HG02938 (cell line): ENCODE measurements at regions not wholly inside any gene's neighbourhood (a gene's known extent, or its start where the extent isn't known, plus 50 kb on each side); places are given as distances from the start of the nearest gene placed in this dataset.

Experiments used
- ATAC-seq: cut with Tn5 transposase; IDR thresholded peaks from one replicate; pipeline ENCODE4 v1.9.1; 2021; ENCODE audit warnings: mild to moderate bottlenecking, moderate library complexity; ENCODE audit not compliant: unreplicated experiment

DNA sequence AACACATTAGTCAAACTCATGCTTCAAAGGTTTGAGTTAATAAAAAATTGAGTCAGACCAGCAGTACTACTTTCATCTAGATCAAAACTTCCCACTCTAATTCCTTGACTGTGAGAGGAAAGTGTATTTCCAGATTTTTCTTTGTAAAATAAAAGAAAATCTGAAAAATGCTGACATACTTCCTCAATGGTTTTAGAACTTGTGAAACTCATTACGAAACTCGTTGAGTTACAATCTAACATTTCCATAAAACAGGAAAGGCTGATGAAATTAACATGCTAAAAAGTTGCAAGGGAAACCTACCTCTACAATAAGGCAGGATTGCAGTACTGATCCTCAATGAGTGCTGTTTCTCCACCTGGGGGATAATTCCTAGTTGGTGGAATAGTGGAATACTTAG lies 217.8 kb upstream of the HCCS start:
- no peak for ATAC-seq

DNA sequence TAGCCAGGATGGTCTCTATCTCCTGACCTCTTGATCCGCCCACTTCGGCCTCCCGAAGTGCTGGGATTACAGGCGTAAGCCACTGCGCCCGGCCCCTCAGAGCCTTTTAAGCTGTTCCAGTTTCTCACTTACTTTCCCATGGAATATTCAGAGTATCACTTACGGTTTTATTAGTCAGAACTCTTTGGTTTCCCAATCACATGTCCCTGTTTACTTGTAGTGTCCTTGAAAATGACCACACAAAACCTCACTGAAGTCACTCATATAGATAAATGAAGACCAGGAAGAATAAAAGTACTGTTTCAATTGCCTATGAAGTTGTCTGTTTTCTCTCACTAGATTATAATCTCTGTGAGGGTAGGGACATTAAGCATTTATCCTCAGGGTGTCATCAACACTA lies 217.2 kb upstream of the HCCS start:
- no peak for ATAC-seq

DNA sequence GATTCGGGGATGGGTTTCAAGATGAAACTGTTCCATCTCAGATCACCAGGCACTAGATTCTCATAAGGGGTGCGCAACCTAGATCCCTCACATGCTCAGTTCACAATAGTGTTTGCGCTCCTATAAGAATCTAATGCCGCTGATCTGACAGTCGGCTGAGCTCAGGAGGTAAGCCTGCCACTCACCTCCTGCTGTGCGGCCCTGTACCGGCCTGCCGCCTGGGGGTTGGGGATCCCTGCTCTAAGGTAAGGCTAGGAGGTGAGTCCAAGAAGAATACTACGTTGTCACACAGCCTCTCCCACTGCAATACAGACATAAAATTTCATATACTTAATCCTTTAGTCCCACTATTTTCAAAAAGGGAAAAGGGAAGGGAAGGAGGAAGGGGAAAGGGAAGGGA lies 213.4 kb upstream of the HCCS start:
- ATAC-seq: no peak

DNA sequence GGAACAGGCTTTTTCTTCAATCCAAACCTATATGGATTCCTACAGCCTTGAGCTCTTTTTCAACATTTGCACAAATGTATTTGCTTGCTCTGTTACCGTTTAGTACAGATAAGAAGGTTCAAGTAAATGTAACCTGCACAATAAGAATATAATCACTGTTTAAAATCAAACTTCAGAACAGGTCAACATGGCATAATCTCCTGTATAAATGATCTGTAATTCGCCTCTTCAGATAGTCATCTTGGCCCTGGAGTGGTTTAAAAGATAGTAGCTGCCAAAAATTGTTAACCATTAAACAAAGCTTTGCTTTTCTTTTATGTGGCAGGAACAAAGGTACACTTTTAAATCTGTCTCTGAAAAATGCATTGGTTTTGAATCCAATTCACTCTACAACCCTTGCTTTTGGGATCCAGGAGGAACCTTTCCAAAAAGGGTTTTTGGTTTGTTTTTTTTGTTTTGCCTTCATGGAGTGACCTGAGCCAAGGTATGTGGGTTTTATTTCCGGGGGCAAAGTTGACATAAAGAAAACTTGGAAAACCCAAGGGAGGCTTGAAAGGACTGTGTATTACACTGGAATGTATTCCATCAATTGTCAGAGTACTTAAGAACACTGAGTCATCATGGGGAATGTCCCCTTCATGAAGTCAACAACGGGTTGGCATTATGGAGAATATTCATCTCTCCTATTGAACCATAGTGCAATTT lies 210.4 kb upstream of the HCCS start:
- ATAC-seq: no peak

DNA sequence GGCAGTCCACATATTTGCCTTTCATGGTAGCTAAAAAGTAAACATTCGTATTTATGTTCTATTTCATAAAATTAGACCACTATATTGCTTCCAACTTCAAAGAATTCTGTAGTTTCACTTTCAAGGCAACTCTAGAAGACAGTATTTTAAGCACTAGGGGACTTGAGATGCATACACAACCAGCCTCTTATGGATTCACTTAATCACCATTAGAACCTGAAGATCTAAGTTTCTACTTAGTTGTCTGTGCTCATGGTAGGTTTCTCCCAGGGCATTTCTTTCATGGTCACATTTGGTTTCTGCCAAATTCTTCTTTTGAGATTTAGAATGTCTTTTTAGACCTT lies 209.9 kb upstream of the HCCS start:
- no peak for ATAC-seq

DNA sequence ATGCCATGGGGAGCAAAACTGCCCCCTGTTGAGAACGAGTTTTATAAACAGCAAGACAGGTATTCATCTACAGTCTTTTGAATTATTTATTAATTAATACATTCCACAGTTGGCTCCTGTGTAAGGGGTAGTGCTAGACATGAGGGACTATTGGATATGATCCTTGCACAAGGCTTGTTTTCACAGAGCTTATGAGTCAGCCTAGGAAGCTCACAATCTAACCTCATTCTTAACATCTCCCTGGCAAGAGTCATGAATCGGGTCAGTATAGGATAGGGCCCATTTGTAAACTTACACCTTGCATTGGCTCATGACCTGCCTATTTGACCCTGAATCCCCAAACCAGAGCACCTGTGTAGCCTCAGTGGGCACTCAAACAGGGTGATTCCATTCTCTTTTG lies 209.1 kb upstream of the HCCS start:
- ATAC-seq: no peak

DNA sequence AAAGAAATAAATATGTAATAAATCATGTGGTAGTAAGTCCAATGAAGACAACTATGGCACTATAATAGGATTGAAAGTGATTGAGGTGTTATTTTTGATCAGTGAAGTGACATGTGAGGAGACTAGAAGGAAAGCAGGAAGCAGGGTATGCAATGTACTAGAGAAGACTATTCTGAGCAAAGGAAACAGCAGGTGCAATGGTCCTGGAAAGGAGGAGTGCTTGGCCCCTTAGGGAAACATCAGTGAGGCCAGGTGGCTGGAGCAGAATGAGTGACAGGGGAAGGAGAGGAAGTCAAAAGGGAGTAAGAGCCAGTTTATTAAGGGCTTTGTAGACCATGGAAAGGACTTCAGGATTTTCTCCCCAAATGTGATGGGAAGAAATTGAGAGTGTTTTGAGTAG lies 207.6 kb upstream of the HCCS start:
- no peak for ATAC-seq

DNA sequence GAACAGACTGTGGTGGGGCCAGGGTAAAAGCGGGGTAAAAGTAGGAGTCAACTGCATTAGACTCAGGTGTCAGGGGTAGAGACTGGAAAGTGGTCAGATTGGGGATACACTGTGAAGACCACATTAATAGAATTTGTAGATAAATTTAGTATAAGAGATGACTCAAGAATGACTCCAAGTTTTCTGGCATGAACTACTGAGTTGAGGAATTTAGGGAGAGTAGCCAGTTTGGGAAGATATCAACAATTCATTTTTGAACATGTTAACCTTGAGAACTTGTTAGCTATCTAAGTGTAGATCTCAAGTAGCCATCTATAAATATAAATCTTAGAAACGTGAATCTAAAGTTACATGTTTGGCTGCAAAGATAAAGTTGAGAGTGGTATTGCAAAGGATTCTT lies 206.9 kb upstream of the HCCS start:
- ATAC-seq: no peak

DNA sequence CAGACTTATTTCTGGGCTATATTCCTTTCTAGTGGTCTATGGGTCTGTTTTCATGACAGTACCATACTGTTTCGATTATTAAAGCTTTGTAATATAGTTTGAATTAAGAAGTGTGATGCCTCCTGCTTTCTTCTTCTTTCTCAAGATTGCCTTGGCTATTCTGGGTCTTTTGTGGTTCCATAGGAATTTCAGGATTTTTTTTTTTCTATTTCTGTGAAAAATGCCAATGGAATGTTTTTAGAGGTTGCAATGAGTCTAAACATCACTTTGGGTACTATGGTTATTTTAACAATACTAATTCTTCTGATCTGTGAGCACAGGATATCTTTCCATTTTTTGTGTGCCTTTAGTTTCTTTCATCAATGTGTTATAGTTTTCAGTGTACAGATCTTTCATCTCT lies 204.3 kb upstream of the HCCS start:
- ATAC-seq: no peak

DNA sequence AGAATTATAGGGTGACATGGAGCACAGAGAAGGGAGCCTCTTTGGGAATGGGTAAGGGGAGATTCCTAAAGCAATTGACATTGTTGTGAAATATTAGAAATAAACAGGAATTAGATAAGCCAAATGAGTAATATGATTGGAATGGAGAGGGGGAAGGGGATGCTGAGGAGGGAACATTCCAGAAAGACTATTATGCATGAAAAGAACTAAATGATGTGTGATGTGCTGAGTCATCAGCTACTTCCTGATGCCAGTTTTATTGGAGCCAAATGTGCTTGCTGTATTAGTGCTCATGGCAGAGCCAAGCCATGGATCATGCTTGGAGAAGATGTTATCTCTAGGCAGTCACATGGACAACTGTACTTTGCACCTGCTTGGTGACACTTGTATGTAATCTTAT lies 189.0 kb upstream of the HCCS start:
- ATAC-seq: no peak

DNA sequence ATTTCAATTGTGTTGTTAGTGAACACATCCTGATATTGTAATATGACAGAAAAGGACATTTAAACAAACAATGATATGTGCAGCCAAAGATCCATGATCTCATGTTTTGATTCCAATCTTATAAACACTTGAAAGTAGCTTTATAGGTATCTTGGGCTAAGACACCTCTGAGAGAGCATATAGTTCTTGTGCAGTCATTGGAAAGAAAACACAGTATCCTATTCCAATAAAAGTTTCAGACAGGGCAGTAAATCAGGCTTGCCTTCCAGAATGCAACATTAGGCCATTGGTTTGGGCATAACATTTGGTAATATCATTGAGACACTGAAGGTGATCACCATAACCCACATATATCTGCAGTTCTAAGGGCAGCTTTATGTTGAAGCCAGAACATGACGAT lies 188.3 kb upstream of the HCCS start:
- no peak for ATAC-seq

DNA sequence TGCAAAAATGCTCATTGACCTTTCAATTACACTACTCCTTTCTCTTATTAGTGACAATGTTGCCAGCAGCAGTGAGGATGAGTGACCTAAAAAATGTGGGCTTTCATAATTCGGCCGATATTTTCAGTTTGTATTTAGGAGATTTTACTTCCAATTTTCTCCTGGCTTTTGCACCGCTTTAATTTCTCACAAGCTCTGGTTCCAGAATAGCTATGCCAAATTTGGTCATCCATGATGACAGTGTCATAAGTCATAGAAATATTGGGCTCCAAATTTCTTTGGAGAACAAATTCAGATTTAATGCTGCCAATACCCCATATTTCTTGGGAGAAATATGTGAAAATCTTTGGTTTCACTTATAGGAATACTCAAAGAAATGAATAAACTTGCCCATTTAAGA lies 187.7 kb upstream of the HCCS start:
- no peak for ATAC-seq

DNA sequence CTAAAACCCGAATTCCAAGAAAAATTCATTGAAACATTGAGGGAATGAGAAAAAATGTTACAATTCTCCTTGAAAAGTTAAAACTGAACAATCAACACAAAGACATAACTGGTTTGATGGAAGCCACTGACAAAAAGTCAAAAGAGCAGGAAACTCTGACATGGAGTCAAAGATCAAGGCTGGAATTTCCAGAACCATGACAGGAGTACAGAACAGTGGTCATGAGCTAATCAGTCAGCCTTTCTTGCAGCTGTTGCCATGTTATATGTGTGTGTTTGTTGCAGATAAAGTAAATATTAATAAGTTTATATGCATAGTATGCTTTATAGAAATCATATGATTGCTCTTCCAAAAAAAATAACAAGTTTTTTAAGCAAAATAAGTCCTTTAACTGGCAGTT lies 184.7 kb upstream of the HCCS start:
- no peak for ATAC-seq

DNA sequence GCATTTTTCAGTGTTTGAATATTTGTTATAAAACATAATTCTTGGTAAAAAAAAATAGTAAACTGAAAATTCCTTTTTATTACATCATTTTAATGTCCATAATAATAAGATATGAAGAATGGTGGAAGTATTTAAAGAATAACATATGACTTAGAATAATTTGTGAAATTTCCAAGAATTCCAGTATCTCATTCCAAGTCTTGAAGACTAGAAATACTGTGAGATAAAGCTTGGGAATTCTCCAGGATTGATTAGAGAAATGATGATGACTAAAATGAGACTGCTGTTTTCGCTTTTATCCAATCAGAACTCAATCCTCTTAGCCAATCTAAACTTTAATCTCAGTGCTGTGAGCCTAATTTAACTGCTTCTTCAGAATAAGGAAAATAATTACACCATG lies 184.2 kb upstream of the HCCS start:
- ATAC-seq: no peak

DNA sequence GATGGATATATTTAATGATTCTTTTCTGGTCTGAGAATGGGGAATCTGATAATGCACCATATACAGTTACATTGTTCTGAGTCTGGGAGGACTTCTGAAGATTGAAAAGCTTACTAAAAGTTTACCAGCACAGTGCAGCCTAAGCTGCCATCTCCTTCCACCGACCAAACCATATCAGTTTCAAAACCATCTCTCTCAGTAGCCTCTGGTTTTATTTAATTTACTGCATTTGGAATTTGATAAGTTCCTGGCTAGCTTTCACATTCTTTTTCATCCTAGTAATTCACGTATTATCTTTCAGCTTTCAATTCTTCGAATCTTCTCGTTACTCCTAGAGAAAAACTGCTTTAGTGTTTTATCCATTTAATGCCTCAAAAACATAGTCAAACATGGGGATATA lies 181.4 kb upstream of the HCCS start:
- no peak for ATAC-seq

DNA sequence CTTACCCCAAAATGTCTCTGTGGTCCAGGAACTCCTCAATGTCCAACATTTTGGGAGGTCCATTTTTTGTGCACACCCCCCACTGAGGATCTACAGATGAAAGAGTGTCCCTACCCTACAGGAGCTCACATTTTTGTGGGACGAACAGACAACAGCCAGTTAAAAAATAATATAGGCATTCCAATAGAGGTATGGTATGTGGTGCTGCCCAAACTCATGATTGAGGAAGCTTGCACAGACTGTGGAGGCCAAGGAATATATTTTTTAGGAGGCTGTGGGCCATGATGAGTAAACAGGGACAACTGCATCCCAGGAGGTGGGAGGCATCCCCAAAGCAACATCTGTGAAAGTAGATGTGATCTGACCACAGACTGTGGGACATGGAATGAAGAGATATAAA lies 181.0 kb upstream of the HCCS start:
- ATAC-seq: no peak

DNA sequence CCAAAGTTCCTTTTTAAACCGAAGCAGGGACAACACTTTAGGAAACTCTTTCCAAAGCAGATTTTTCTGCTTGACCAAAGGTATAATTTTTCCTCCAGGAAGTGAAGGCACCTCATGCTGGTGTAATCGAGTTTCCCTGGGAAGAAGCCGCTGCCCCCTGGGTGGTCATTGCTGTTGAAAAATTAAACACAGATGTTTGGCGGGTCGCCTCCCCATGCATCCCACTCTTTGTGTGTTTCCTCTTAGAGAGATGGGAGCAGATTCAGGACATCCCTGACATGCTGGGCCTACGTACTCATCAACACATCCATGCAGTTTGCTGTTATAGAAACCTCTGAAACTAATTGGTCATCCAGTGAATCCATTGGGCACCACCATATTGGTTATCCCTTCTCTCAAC lies 179.2 kb upstream of the HCCS start:
- ATAC-seq: no peak

DNA sequence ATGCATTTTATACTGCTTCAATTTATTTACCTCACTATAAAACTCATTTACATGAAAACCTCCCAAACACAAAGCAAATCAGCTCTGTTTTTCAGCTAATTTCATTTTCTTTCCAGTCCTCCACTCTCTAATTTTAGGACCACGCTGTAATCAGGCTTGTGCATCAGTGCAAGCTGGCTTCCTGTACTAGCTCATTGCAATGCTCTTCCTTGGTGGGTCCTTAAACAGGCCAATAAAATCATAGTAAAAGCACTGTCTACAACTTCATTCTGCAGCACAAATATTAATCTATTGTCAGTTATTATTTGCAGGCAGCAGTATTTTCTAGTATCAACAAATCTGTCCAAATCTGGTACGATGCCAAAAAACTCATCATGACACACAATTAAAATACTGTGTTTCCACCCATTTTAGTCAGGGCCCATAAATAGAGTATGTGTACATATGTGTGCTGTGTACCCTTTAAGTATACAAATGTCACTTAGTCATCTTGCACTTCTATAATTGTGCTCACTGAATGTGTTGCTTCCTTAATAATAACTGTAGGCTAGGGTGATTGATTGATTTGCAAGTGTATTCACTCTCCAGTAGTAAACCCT lies 178.2 kb upstream of the HCCS start:
- ATAC-seq: no peak

DNA sequence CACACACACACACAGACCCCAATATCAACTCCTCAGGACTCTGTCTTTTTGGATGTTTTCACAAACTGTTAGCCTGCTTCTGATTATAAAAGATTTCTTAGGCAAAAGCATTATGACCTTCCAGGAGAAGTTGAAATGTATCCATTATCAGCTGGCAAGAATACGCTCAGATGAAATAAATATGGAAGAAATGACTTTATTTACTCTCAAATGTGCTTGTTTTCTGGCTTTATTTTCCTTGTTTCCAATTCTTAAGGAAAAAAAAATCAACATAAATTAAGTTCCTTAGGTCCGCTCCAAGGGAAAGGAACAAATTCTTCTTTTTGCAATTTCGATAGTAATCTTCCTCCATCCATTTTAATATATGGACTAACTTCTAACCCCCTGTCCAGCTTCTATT lies 175.6 kb upstream of the HCCS start:
- no peak for ATAC-seq

DNA sequence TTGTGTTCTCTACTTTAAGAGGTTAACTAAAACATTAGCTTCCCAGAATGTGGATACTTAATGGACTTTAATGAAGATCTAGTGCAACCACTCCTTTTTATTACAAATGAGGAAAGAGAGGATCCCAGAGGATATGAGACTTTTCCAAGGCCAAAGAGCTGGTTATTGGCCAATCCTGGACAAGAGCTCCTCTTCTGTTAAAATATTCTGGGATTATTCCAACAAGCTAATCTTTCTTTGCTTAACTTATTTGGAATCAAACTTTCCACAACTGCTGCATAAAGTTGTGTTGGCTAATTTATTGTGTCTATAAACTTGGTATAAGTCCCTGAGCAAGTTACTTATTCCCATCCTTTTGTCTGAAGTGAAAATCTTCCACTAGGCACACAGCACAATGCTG lies 174.2 kb upstream of the HCCS start:
- ATAC-seq: no peak

DNA sequence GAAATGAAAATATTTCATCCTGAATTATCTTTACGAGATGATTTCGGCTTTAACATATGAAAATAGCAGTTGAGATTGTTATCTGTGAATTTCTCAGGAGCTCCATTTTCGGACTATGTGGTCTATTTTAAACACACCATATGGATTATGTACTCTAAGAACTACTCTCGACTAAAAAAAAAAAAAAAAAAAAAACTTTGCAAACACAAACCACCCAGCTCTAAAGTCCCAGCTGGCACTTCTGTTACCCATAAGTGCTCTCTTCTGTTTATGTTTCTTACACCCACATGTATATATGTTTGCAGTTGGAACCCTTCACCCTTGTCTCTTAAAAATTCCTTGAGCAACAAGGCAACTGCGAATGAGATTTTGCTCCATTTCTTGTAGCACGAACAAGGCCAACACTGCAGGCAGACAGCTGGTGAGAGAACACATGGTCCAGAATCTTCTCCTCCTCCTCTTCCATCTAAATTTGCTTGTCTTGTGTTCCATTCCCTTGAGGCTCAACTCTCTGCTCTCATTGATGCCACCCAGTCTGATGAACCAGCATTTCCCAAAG lies 172.7 kb upstream of the HCCS start:
- no peak for ATAC-seq

DNA sequence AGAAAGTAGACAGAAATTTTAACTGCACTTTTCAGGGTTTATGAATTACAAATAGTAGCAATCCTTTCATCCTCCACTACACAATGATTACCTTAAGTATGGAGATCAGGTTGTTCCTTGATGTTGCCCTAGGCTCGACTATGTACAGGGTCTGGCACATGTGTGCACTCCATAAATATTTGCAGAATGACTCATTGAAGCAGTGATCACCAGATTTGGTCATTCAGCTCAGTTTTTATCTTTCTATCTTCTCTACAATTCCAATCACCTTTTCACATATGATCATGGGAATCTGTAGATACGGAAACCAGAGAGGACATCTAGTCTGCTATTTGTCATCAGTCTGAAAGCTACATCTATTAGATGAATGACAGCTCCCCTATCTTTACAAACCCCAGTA lies 171.7 kb upstream of the HCCS start:
- no peak for ATAC-seq
